ENCODE measurements at regions not wholly inside any gene's neighbourhood (a gene's known extent, or its start where the extent isn't known, plus 50 kb on each side); places are given as distances from the start of the nearest gene placed in this dataset.

DNA sequence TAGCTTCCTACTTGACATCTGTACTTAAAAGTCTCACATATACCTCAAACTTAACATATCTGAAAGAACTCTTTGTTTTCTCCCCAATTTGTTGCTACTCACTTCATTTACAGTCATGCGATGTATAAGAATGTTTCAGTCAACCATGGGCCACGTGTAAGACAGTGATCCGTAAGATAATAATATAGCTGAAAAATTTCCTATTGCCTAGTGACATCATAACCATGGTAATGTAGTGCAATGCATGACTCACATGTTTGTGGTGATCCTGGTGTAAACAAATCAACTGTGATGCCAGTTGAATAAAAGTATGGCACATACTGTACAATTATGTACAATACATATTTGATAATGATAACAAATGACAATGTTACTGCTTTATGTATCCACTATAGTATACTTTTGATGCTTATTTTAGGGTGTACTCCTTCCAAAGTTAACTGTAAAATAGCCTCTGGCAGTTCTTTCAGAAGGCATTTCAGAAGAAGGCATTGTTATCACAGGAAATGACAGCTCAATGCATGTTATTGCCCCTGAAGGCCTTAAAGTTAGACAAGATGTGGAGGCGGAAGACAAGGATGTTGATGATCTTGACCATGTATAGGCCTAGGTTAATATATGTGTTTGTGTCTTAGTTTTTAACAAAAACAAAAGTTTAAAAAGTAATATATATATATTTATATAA, 579.0 kb downstream of the EPHA7 start:
- no peak overlapping the region for H3K9ac ChIP-seq (ENCODE audit: insufficient read depth in 1 of 2, low read length in 2 of 2)
- whole genome bisulfite sequencing, 2 donors: 87 to 91% methylated on average over 4 of the region's 4 CpGs
- no peaks in the 10 kb centered on the region for H3K36me3 ChIP-seq (ENCODE audit: control insufficient read depth in 4 of 4, insufficient read depth in 4 of 4, low read length in 4 of 4)
- DNase-seq (no peak), ATAC-seq (ENCODE audit: insufficient read depth, low FRiP score) (no peak)
- no peaks in the 10 kb centered on the region for H3K9me3 ChIP-seq (ENCODE audit: control insufficient read depth in 4 of 4, insufficient read depth in 3 of 4, low read length in 3 of 4)
- H3K27me3 ChIP-seq (ENCODE audit: control insufficient read depth in 3 of 3, insufficient read depth in 3 of 3, low read length in 2 of 3): no peaks in the 10 kb centered on the region
- no peak overlapping the region for H3K4me3 ChIP-seq
- TF ChIP-seq, protein P1, sequence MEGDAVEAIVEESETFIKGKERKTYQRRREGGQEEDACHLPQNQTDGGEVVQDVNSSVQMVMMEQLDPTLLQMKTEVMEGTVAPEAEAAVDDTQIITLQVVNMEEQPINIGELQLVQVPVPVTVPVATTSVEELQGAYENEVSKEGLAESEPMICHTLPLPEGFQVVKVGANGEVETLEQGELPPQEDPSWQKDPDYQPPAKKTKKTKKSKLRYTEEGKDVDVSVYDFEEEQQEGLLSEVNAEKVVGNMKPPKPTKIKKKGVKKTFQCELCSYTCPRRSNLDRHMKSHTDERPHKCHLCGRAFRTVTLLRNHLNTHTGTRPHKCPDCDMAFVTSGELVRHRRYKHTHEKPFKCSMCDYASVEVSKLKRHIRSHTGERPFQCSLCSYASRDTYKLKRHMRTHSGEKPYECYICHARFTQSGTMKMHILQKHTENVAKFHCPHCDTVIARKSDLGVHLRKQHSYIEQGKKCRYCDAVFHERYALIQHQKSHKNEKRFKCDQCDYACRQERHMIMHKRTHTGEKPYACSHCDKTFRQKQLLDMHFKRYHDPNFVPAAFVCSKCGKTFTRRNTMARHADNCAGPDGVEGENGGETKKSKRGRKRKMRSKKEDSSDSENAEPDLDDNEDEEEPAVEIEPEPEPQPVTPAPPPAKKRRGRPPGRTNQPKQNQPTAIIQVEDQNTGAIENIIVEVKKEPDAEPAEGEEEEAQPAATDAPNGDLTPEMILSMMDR (IDR thresholded peaks at IDR 0.05; ENCODE audit: control extremely low read depth, extremely low read depth): no peak
- no peak overlapping the region for H3K27ac ChIP-seq (ENCODE audit: low read depth in 1 of 2, low read length in 1 of 2)
- H3K4me1 ChIP-seq (ENCODE audit: control insufficient read depth in 5 of 5, insufficient read depth in 5 of 5, low read length in 5 of 5): no peaks in the 10 kb centered on the region

DNA sequence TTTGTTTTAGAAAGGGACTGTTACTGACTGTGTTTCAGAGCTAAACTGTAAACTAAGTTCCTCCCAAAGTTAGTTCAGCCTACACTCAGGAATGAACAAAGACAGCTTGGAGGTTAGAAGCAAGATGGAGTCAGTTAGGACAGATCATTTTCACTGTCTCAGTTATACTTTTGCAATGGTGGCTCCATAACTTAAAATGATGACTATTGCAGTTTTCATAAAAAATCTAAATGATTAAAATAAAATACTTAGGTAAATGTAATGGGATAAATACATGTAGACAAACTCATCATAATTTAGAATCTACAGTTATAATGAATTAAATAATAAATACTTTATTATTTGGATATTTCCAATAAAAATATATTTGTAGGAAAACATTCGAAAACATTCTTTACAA, 590.6 kb downstream of the EPHA7 start:
- TF ChIP-seq, protein P1 (IDR thresholded peaks at IDR 0.05; ENCODE audit: control extremely low read depth, extremely low read depth): no peak
- Histone ChIP-seq H3K9me3 (ENCODE audit: control insufficient read depth in 4 of 4, insufficient read depth in 3 of 4, low read length in 3 of 4) (no peaks in the 10 kb centered on the region), H3K36me3 (ENCODE audit: control insufficient read depth in 4 of 4, insufficient read depth in 4 of 4, low read length in 4 of 4) (no peaks in the 10 kb centered on the region), H3K9ac (ENCODE audit: insufficient read depth in 1 of 2, low read length in 2 of 2) (no peak overlapping the region), H3K4me3 (no peak overlapping the region), H3K27ac (ENCODE audit: low read depth in 1 of 2, low read length in 1 of 2) (no peak overlapping the region), H3K4me1 (ENCODE audit: control insufficient read depth in 5 of 5, insufficient read depth in 5 of 5, low read length in 5 of 5) (no peaks in the 10 kb centered on the region), H3K27me3 (ENCODE audit: control insufficient read depth in 3 of 3, insufficient read depth in 3 of 3, low read length in 2 of 3) (no peaks in the 10 kb centered on the region)
- WGBS, 2 donors: 94 to 96% methylated on average over 1 of the region's 1 CpG
- ATAC-seq (ENCODE audit: insufficient read depth, low FRiP score) (no peak), DNase-seq (no peak)

DNA sequence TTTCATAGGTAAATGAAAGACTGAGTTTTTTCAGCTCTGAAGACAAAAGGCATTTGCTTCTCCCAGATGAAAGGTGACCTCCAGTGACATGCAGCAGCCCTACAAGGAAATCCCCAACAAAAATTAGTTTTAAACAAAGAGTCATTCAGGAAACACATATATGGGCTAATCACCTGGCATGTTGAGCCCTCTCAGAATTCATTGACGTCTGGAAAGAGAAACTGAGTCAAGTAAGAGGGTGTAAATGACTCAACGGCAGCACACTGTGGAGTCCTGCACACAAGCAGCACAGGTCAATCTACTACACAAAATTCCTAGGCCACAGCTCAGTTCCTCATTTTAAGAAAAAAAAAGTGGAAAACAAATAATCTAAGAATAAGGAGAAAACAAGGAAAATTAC, 592.3 kb downstream of the EPHA7 start:
- no peak overlapping the region for H3K27ac ChIP-seq (ENCODE audit: low read depth in 1 of 2, low read length in 1 of 2)
- no peaks in the 10 kb centered on the region for H3K27me3 ChIP-seq (ENCODE audit: control insufficient read depth in 3 of 3, insufficient read depth in 3 of 3, low read length in 2 of 3)
- no peak overlapping the region for H3K4me3 ChIP-seq
- no peaks in the 10 kb centered on the region for H3K9me3 ChIP-seq (ENCODE audit: control insufficient read depth in 4 of 4, insufficient read depth in 3 of 4, low read length in 3 of 4)
- H3K4me1 ChIP-seq (ENCODE audit: control insufficient read depth in 5 of 5, insufficient read depth in 5 of 5, low read length in 5 of 5): no peaks in the 10 kb centered on the region
- ATAC-seq (ENCODE audit: insufficient read depth, low FRiP score): no peak
- TF ChIP-seq, protein P1 (IDR thresholded peaks at IDR 0.05; ENCODE audit: control extremely low read depth, extremely low read depth): no peak
- no peak for DNase-seq
- no peak overlapping the region for H3K9ac ChIP-seq (ENCODE audit: insufficient read depth in 1 of 2, low read length in 2 of 2)
- WGBS, 2 donors: 75 to 80% methylated on average over 2 of the region's 2 CpGs
- H3K36me3 ChIP-seq (ENCODE audit: control insufficient read depth in 4 of 4, insufficient read depth in 4 of 4, low read length in 4 of 4): no peaks in the 10 kb centered on the region

DNA sequence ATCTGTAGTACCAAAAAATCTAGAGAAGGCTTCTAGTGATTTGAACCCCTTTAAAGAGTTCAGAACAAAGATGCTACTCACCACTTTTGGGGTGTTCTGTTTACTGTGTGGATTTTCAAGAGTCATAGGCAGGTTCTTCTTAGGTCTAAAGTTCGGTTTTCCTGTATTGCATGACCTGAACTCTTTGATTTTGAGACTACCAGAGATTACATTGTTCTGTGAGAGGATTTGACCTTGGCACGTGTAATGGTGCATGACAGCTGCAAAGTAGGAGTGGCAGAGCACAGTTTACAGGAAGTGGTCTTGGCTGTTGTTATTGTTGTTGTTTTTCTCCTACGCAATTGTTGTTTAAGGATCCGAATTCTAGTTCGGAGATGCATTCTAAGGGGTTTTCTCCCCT, 592.7 kb downstream of the EPHA7 start:
- no peak for ATAC-seq (ENCODE audit: insufficient read depth, low FRiP score)
- 48 to 73% methylated on average over 5 of the region's 5 CpGs for WGBS, 2 donors

More for the DNA sequence above, 592.7 kb downstream of the EPHA7 start:
- Histone ChIP-seq H3K4me1 (ENCODE audit: control insufficient read depth in 5 of 5, insufficient read depth in 5 of 5, low read length in 5 of 5) (no peaks in the 10 kb centered on the region), H3K27me3 (ENCODE audit: control insufficient read depth in 3 of 3, insufficient read depth in 3 of 3, low read length in 2 of 3) (no peaks in the 10 kb centered on the region), H3K27ac (ENCODE audit: low read depth in 1 of 2, low read length in 1 of 2) (no peak overlapping the region), H3K9me3 (ENCODE audit: control insufficient read depth in 4 of 4, insufficient read depth in 3 of 4, low read length in 3 of 4) (no peaks in the 10 kb centered on the region), H3K4me3 (no peak overlapping the region), H3K36me3 (ENCODE audit: control insufficient read depth in 4 of 4, insufficient read depth in 4 of 4, low read length in 4 of 4) (no peaks in the 10 kb centered on the region), H3K9ac (ENCODE audit: insufficient read depth in 1 of 2, low read length in 2 of 2) (no peak overlapping the region)
- no peak for DNase-seq
- TF ChIP-seq, protein P1 (IDR thresholded peaks at IDR 0.05; ENCODE audit: control extremely low read depth, extremely low read depth): no peak

All from lung (tissue), 11 donors.